Adrenal gland (tissue), 9 donors: ENCODE measurements at regions not wholly inside any gene's neighbourhood (a gene's known extent, or its start where the extent isn't known, plus 50 kb on each side); places are given as distances from the start of the nearest gene placed in this dataset.

Source experiments
- DNase-seq, 7 donors: peaks; one replicate each; pipeline ENCODE4 v3.0.0-alpha.2; 2019 to 2020
- H3K27ac ChIP-seq, 5 donors: fragments of 200-600 bp; sonication (generic) in 4 of 5; 1 replicate in 3 of 5; 2 replicates in 2 of 5; pipeline versions ENCODE4 v1.5.1 to v1.8.0; 2016 to 2020; ENCODE audit warnings: mild to moderate bottlenecking in 1 of 5
- H3K27me3 ChIP-seq: fragments of 200-600 bp; 2 replicates; pipeline ENCODE4 v1.8.0; 2021
- H3K36me3 ChIP-seq, 2 donors: fragments of 200-600 bp; replicated peaks in 1 of 2; 1 replicate in 1 of 2; 2 replicates in 1 of 2; pipeline versions ENCODE4 v1.5.1 to v1.8.0; 2018 to 2022
- H3K4me1 ChIP-seq, 2 donors: fragments of 200-600 bp; replicated peaks in 1 of 2; 1 replicate in 1 of 2; 2 replicates in 1 of 2; pipeline versions ENCODE4 v1.5.1 to v1.8.0; 2018 to 2021
- H3K4me3 ChIP-seq, 4 donors: fragments of 200-600 bp; sonication (generic) in 3 of 4; one replicate each; pipeline ENCODE4 v1.5.1; 2016 to 2018
- H3K9me3 ChIP-seq, 3 donors: fragments of 200-600 bp; sonication (generic) in 1 of 3; replicated peaks in 1 of 3; 1 replicate in 2 of 3; 2 replicates in 1 of 3; pipeline versions ENCODE4 v1.5.1 to v1.8.0; 2016 to 2021
- POLR2A ChIP-seq, 2 donors: fragments of 450-650 bp; IDR thresholded peaks; one replicate each; pipeline ENCODE4 v1.6.1; 2017; ENCODE audit warnings: antibody characterized with exemption in 2 of 2, mild to moderate bottlenecking in 2 of 2, moderate library complexity in 1 of 2
- WGBS, 4 donors: extraction: QIAGEN DNeasy Blood & Tissue Kit in 2 of 4; methylation state at CpG; one replicate each; pipeline versions ENCODE4 v1.1.5 to v1.1.7; 2013 to 2017; 5-methylcytosine and 5-hydroxymethylcytosine counted together
- intact Hi-C, 2 donors: fragments of 100-400 bp; cut with DNase I; formaldehyde crosslinking; loops; one replicate each; pipeline versions ENCODE4 v1.14.1 to v1.15.0; 2022 to 2023
- TF ChIP-seq, protein P1 (sequence below), 6 experiments: fragments of 450-650 bp in 4 of 6; fragments of 200-600 bp in 2 of 6; sonication (generic) in 1 of 6; IDR thresholded peaks; 1 replicate in 5 of 6; 2 replicates in 1 of 6; pipeline versions ENCODE4 v1.5.1 to v1.8.0; 2016 to 2021; ENCODE audit warnings: antibody characterized with exemption in 6 of 6, mild to moderate bottlenecking in 2 of 6, moderate library complexity in 1 of 6
- donor health status: healthy with polysubstance abuse.
- donor health status: Bipolar disorder and iron deficiency.
- donor health status: DM: yes; HTN: yes; CAD: no.
- donor health status: DM: no; HTN: no; CAD: no.
- donor health status: DM: no; HTN: no; CAD: no.

DNA sequence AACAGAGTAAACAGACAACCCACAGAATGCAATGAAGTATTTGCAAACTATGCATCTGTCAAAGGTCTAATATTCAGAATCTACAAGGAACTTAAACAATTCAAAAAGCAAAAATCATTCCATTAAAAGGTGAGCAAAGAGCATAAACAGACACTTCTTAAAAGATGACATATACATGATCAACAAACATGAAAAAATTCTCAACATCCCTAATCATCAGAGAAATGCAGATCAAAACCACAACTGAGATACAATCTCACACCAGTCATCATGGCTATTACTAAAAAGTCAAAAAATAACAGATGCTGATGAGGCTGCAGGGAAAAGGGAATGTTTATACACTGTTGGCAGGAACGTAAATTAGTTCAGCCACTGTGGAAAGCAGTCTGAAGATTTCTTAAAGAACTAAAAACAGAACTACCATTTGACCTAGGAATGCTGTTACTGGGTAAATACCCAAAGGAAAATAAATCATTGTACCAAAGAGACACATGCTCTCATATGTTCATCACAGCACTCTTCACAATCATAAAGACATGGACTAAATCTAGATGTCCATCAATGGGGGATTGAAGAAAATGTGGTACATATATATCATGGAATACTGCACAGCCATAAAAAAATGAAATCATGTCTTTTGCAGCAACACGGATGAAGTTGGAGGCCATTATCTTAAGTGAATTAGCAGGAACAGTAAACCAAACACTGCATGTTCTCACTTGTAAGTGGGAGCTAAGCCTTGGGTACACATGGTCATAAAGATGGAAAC lies 393.3 kb upstream of the CBLB start:
- Histone ChIP-seq H3K4me1 (no peaks in the 10 kb centered on the region), H3K36me3 (no peaks in the 10 kb centered on the region), H3K27ac (no peak overlapping the region), H3K27me3 (no peaks in the 10 kb centered on the region), H3K4me3 (no peak overlapping the region), H3K9me3 (no peaks in the 10 kb centered on the region)
- intact Hi-C loops, result no loop called here
- TF ChIP-seq, protein P1, sequence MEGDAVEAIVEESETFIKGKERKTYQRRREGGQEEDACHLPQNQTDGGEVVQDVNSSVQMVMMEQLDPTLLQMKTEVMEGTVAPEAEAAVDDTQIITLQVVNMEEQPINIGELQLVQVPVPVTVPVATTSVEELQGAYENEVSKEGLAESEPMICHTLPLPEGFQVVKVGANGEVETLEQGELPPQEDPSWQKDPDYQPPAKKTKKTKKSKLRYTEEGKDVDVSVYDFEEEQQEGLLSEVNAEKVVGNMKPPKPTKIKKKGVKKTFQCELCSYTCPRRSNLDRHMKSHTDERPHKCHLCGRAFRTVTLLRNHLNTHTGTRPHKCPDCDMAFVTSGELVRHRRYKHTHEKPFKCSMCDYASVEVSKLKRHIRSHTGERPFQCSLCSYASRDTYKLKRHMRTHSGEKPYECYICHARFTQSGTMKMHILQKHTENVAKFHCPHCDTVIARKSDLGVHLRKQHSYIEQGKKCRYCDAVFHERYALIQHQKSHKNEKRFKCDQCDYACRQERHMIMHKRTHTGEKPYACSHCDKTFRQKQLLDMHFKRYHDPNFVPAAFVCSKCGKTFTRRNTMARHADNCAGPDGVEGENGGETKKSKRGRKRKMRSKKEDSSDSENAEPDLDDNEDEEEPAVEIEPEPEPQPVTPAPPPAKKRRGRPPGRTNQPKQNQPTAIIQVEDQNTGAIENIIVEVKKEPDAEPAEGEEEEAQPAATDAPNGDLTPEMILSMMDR (IDR thresholded peaks at IDR 0.05), result no peak
- TF ChIP-seq POLR2A (IDR thresholded peaks at IDR 0.05), result no peak
- WGBS, 4 donors, result 68 to 78% (median 73%) methylated on average over 2 of the region's 2 CpGs
- no peak for DNase-seq

DNA sequence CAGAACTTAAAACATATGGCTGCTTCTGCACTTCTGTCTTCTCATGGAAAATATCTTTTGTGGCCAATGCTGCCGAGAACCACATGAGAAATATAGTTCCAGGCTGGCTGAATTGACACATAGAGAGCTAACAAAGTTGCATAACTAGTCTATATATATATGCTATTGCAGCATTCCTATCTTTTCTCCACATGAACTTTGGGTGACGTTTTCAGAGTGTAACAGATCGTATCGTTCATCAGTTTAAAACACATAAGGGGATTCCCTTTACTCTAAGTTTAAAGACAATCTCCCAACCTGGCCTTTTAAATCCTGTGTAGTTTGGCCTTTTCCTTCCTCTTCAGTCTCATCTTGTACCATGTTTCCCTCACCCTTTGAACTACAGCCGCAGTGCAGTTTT lies 394.2 kb upstream of the CBLB start:
- Histone ChIP-seq H3K27ac (no peak overlapping the region), H3K27me3 (no peaks in the 10 kb centered on the region), H3K4me3 (no peak overlapping the region), H3K36me3 (no peaks in the 10 kb centered on the region), H3K9me3 (no peaks in the 10 kb centered on the region), H3K4me1 (no peaks in the 10 kb centered on the region)
- intact Hi-C loops, result no loop called here
- 73 to 87% (median 81%) methylated on average over 5 of the region's 5 CpGs for WGBS, 4 donors
- DNase-seq, result no peak
- no peak for TF ChIP-seq POLR2A (IDR thresholded peaks at IDR 0.05)
- TF ChIP-seq, protein P1 (IDR thresholded peaks at IDR 0.05), result no peak

DNA sequence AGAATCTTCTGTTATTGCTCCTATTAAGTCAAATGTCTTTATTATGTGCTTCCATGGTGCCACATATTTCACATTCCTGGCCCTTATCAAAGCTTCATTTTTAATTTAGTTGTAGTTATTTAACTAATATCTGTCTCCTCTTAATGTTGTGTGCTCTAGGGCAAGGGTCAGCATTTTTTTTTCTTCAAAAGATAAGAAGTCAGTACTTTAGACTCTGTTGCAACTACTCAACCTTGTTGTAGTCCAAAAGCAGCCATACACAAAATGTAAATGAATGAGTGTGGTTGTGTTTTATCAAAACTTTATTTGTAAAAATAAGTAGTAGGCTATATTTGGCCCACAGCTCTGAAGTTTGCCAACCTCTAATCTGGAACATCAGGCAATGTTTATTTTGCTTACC lies 394.7 kb upstream of the CBLB start:
- DNase-seq, result no peak
- no peak overlapping the region for H3K4me3 ChIP-seq
- intact Hi-C loops, result no loop called here

DNA sequence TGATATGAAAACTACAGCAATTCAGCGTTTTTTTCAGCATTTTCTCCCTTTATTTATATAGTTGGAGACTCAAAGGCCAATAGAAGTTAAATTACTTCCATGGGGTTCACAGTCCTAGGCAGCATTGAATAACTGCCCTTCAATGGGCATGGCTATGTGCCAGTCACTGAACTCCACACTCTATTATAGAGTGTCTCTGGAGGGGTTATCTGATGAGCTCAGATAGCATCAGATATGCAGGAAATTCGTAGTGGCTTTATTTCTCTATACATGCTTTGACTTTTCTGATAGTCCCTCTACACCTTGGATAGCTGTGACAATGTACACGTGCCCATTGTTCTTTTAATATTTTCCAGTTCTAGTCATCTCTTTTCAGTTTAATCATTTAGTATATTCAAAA lies 396.9 kb upstream of the CBLB start:
- 35 to 42% (median 40%) methylated on average over 3 of the region's 3 CpGs for WGBS, 4 donors
- H3K4me1 ChIP-seq, result no peaks in the 10 kb centered on the region

More for the DNA sequence above, 394.7 kb upstream of the CBLB start:
- no peak overlapping the region for H3K27ac ChIP-seq
- no peaks in the 10 kb centered on the region for H3K4me1 ChIP-seq
- no peaks in the 10 kb centered on the region for H3K9me3 ChIP-seq
- no peaks in the 10 kb centered on the region for H3K36me3 ChIP-seq
- TF ChIP-seq POLR2A (IDR thresholded peaks at IDR 0.05), result no peak
- TF ChIP-seq, protein P1 (IDR thresholded peaks at IDR 0.05), result no peak
- no peaks in the 10 kb centered on the region for H3K27me3 ChIP-seq

More for the DNA sequence above, 396.9 kb upstream of the CBLB start:
- Histone ChIP-seq H3K4me3 (no peak overlapping the region), H3K27me3 (no peaks in the 10 kb centered on the region), H3K36me3 (no peaks in the 10 kb centered on the region), H3K27ac (no peak overlapping the region), H3K9me3 (no peaks in the 10 kb centered on the region)
- no peak for TF ChIP-seq POLR2A (IDR thresholded peaks at IDR 0.05)
- TF ChIP-seq, protein P1 (IDR thresholded peaks at IDR 0.05), result no peak
- intact Hi-C loops, result no loop called here
- no peak for DNase-seq
